ENCODE measurements at regions not wholly inside any gene's neighbourhood (a gene's known extent, or its start where the extent isn't known, plus 50 kb on each side); places are given as distances from the start of the nearest gene placed in this dataset.
"Not testable (repeated sequence)": the region's sequence is repeated elsewhere in the genome, so short reads cannot be mapped to it uniquely, and the experiment has no call there.

DNA sequence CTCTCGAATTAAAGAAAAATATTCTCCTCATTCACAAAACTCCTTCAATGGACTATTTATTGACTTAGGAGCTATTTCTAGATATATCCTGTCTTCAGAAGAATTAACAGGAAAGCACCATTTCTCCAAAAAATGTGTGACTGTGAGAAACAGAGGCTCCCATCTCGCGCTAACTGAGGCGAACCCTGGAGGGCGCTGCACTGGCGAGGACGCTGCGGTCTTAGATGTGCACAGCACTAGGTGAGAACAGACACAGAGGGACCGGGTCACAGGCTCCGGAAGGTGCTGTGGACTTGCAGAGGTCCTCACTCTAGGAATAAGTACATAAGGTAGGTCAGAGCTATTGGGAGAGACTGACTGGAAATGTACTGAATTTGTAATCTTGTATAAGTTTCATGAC, 229.7 kb upstream of the SLC35G4 start:
- no peak for DNase-seq

DNA sequence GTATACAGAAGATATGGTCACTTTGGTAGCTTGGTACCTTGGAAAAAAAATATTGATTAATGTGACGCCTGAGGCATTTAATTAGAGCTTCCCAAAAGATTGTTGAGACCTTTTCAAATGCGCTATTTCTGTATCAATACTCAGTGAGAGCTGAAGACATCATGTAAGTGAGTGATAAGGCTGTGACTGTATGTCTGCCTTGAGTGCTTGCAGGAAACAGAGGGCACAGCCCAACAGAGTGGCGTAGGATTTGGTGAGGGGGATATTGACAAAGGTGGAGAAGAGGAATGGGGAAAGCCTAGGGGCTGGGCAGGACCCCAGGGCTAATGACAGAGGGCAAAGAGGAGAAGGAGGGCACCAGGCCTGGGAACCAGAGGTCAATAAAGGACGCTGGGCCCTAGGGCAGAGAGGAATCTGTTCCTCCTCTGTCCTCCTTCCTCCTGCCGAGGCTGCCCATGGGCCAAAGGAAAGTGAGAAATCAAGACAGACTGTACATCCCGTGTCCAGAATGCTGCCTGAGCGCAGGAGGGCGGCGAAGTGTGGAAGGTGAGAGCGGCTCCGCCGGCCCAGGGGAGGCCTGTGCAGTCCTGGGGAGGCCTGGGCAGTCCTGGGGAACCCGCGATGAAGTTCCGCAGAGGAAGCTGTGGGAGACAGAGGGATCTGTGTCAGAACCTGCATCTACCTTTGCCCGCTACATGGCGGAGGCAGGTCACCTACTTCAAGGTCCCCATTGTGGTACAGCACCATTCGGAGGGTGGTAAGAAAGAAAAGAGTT, 228.6 kb upstream of the PIEZO2 start:
- DNase-seq, result no peak

DNA sequence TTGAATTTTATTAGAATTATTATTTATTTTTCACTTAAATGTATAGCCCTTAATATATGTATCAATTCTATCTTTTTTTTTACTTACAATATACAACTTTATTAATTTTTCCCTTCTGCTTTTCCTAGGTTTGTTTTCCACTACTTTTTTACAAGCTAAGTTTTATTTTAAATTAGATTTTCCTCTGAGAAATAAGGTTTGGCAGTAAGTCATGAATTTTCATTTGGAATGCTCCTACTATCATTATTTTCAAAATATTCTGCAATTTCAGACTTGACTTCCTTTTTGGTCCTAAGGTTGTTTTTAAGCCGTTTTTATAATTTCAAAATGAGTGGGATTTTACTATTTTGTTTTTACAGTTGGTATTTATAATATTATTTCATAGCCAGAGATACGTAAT, 222.8 kb upstream of the PIEZO2 start:
- no peak for DNase-seq

DNA sequence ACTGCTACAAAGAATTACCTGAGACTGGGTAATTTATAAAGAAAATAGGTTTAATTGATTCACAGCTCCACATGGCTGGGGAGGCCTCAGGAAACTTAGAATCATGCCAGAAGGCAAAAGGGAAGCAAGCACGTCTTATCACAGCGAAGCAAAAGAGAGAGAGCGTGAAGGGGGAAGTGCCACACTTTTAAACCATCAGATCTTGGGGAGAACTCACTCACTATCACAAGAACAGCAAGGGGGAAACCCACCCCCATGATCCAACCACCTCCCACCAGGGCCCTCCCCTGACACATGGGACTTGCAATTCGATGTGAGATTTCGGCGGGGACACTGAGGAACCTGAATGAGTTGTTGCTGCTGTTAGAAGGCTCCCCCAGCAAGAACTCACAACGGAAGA, 220.2 kb upstream of the PIEZO2 start:
- DNase-seq, result no peak

DNA sequence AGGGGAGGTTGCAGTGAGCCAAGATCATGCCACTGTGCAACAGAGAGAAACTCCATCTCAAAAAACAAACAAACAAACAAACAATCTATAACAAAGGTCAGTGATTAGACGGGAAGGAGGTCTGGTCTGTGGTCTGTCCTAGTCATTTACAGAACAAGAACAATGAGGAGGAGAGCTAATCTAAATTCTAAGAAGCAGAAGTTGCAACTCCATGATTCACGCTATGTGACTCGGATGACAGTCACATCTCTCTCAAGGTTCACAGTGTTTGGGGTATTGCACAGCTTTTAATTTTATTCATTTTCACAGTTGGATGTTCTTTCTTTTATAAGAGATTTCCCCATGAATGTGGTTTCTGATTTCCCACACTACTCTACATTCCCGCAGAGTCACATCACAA, 218.7 kb upstream of the PIEZO2 start:
- DNase-seq, result no peak

DNA sequence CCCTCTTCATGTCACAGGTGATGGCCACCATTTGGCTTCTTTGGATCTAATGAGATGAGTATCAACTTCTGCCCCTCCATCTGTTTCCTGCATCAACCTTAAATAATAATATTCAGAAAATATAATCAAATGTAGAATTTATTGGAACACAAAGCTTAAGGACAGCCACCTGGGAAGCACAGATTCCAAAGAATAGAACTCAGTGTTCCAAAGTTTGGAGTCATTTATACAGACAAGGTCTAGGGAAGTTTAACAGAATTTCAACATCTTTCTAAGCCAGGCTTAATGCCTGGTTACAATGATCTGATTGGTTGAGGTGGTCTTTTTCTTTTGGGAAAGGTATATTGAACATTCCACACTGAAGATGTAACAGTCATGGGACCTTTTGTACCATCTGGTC, 218.0 kb upstream of the PIEZO2 start:
- DNase-seq, result no peak

DNA sequence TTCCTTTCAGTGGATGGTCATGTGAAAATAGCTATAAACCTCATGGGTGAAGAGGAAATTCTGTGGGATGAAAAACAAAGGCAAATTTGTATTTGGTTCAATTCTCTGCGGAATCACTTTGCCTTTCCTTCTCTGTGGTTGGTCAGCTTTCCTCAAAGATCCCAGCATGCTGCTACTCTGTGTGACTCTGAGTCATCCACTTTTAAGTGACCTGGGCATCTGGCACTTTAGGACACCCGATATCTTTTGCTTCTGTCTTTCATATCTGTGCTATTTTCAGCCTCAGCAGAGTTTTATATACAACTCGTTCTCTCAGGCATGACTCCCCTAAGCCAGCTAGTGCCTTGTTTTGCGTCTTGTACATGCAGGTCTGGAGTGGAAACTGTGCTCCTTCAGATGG, 217.0 kb upstream of the PIEZO2 start:
- no peak for DNase-seq

DNA sequence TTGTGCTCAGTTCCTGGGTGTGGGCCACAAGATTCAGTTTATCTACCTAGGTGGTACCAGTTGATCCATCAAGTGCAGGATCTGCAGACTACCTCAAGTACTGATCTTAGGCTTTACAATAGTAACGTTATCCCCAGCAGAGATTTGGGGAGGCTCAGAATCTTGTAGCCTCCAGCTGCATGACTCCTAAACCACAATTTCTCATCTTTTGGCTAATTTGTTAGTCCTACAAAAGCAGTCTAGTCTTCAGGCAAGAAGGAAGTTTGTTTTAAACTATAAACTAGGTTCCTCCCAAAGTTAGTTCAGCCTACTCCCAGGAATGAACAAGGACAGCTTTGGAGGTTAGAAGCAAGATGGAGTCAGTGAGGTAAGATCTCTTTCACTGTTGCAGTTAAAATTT, 213.5 kb upstream of the PIEZO2 start:
- no peak for DNase-seq

DNA sequence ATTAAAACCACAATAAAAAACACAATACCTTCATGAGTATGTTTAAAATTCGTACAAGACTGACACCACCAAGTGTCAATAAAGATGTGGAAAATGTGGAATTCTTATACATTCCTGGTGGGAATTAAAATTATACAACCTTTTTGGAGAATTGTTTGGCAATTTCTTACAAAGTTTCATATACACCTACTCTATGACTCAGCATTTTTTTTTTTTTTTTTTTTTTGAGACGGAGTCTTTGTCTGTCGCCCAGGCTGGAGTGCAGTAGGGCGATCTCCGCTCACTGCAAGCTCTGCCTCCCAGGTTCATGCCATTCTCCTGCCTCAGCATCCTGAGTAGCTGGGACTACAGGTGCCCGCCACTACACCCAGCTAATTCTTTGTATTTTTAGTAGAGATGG, 212.5 kb upstream of the PIEZO2 start:
- not testable (repeated sequence) for DNase-seq

DNA sequence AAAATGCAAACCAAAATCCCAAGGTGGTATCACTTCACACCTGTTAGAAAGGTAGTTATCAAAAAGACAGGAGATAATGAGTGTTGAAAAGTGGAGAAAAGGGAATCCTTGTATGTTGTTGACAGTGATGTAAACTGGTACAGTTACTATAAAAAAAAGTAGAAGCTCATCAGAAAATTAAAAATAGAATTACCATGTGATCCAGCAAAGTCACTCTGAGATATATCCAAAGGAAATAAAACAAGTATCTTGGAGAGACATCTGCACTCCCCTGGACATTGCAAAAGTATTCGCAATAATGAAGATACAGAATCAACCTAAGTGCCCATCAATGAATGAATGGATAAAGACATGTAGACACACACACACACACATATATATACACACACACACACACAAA, 208.3 kb upstream of the PIEZO2 start:
- DNase-seq, result no peak

DNA sequence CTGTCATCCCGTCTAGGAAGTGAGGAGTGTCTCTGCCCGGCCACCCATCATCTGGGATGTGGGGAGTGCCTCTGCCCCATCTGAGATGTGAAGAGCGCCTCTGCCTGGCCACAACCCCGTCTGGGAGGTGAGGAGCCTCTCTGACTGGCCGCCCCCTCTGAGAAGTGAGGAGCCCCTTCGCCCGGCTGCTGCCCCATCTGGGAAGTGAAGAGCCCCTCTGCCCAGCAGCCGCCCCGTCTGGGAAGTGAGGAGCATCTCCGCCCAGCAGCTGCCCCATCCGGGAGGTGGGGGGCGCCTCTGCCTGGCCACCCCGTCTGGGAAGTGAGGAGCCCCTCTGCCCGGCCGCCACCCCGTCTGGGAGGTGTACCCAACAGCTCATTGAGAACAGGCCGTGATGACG, 195.2 kb upstream of the PIEZO2 start:
- not testable (repeated sequence) for DNase-seq

DNA sequence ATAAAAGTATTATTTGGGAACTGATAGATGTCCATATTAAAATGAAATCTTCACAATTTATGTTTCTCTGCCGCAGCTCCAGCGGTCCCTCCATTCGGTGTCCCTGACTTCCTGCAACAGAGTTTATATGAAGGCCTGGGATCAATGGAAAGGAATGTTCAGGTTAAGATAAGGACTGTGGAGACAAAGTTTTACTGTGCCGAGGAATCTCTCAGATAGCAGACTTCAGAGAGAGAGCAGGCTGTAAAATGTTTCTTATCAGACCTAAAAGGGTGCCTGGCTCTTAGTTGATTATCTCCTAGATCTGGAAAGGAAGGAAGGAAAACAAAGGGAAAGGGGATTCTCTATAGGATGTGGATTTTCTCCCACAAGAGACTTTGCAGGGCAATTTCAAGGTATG, 193.7 kb upstream of the PIEZO2 start:
- DNase-seq, result no peak

DNA sequence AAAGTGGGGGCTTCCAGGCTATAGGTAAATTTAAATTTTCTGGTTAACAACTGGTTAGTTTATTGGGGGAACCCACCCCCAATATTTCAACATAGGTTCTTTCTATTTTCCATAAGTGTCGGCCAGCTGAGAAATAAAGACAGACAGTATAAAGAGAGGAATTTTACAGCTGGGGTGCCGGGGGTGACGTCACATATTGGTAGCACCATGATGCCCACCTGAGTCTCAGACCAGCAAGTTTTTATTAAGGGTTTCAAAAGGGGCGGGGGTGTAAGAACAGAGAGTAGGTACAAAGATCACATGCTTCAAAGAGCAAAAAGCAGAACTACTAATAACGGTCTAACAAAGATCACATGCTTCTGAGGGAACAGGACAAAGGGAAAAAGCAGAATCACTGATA, 192.7 kb upstream of the PIEZO2 start:
- not testable (repeated sequence) for DNase-seq

DNA sequence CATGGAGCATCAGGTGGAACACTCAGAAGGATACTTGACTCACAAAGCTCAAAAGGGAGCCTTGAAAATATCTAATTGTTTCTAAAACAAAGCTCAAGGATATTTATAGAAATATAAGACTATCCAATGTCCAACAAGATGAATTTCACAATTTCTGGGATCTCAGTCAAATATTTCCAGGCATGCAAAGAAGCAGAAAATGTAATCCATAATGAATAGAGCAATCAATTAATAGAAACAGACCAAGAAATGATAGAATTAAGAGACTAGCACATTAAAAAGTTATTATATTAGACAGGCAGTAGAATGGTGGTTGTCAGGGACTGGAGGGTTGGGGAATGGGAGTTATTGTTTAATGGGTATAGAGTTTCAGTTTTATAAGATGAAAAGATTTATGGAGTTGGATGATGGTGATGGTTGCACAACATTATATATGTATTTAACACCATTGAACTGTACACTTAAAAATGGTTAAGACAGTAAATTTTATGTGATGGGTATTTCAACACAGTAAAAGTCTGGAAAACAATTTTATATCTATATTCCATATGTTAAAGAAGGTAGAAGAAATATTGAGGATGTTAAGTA, 189.9 kb upstream of the PIEZO2 start:
- DNase-seq, result no peak

DNA sequence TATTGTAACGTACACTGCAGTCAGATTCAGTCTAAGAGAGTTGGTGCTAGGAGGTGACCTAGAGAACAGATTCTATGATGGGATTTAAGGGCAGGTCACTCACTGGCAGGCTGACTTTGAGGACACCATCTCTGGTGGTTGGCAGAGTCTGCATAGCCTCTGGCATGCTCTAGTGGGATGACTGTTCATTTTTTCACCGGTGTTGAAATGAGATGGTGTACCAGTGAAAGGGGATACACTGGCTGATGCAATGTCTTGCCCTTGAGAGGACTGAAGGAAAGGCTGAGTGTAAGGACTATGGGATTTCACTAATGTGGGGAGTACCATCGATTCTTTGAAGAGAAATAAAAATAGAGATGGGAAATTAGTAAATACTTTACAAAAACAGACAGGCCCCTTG, 186.9 kb upstream of the PIEZO2 start:
- DNase-seq, result no peak

DNA sequence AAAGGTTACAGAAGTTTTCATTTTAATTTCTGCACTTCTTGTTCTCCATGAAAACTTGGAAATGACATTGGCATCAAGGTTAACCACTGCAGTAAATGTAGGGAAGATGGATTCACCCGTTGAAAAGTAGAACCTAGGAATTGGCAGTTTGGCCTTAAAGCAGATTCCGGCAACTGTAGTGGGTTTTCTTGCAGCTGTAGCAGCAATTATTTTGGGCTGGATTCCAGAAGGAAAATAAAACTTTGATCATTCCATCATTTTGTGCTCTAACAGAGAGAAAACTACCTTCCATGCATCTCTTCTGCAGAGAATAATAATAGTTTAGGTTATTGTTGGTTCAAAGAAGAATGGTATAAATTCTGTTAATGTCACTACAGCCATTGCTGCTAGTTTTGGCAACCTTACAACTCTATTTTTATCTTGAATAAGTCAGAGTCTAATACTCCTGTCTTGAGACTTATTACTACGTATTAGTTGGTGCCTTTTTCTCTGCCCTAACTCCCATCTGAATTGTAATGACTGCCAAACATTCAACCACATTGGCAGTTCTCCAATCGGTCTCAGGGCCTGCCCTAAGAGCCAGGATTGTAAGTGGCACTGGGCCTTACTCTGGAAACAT, 178.1 kb upstream of the PIEZO2 start:
- DNase-seq, result no peak

DNA sequence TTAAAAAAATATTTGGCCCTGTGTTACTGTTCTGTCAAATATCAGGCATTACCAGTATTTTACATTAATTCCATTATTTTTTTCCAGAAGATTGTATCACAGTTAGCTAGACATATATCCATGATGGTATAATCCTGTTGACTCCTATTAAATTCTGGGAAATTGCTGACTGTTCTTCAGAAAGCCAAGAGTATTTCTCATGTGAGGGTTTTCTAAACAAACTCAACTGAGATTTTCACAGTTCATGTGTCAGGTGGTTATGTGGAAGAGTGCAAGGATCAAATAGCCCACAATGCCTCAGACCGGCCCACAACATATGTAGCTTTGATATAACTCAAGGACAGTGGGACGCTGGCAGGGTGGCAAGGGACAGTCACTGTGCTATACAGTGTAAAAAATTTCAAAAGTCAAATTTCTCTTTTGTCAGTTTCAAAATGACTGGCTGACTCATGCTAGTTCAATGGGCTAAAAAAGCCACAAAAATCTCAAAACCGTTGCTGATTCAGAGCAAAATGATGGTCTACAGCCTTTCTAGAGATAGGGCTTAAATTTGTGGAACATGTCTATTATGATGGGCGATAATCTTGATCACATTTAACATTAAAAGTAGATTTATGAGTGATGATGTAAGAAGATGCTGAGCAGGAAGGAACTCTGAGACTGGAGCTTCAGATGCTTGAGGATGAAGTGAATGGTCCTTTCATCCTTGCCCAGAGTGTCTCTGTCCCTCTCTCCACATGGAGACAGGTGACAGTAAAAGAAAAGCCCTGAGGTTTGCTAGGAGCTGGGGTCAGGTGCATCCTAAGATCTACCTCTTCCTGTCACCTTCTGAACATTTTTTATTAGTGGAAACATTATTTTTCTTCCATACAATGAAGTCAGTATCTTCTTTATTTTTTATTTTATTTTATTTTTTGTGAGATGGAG, 175.8 kb upstream of the PIEZO2 start:
- no peak for DNase-seq

DNA sequence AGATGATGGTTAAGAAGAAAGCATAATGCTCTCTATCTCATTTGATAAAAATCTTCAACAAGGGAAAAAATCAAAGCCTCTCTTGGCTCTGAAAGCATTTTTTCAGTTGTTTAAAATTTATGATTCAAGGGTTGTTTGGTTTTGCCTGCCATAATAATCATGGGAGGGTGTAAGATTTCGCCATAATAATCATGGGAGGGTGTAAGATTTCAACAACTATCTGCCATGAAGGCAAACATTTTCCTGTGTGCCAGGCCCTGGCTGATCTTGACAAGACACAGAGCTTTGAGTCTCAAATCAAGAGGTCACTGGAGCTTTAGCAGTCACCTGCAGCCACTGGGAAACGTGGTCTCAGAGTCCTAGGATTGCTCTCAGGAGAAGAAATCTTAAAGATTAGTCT, 175.1 kb upstream of the PIEZO2 start:
- no peak for DNase-seq

DNA sequence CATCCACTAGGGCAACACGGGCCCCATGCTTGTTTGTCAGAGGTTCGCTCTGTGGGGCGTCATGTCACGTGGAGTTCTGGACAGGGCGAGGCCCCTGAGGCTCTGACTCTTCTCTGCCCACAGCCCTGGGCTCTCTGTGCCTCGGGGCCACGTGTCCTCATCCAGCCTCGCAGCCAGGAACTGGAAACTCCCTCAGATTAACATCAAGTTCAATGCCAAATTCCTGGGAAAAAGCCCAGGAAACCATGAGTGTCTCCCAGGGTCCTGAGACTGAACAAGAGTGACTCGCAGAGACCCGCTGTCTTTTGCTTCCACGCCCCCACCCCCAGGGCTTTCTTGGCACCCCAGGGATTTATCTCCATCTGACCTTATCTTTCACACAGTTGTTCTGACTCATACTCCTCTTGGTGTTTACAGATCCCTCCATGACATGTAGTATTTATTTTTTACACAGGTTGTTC, 174.0 kb upstream of the PIEZO2 start:
- DNase-seq, result no peak

DNA sequence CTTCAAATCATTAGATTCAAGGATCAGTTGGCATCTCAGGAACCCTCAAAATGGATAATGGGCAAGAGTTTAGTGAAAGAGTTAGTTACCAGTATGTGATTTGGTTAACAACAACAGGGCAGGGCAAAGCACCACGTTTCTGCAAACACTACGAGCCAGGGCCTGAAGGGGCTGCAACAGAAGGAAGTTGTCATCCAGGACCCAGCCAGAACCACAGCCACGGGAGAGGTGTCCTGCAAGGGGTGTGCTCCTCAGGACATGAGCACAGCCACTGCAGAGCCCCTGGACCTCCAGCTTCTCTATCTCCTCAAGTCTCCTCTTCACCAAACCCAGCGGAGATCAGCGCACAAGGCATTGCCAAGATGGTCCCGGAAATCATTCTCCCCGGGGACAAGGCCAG, 173.3 kb upstream of the PIEZO2 start:
- no peak for DNase-seq

DNA sequence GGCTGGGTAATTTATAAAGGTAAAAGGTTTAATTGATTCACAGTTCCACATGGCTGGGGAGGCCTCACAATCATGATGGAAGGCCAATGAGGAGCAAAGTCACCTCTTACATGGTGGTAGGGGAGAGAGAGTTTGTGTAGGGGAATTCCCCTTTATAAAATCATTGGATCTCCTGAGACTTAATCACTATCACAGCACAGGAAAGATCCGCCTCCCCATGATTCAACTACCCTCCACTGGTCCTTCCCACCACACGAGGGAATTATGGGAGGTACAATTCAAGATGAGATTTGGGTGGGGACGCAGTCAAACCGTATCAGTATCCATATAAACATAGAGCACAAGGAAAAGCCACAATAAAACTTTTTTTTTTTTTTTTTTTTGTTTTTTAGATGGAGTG, 172.6 kb upstream of the PIEZO2 start:
- no peak for DNase-seq

DNA sequence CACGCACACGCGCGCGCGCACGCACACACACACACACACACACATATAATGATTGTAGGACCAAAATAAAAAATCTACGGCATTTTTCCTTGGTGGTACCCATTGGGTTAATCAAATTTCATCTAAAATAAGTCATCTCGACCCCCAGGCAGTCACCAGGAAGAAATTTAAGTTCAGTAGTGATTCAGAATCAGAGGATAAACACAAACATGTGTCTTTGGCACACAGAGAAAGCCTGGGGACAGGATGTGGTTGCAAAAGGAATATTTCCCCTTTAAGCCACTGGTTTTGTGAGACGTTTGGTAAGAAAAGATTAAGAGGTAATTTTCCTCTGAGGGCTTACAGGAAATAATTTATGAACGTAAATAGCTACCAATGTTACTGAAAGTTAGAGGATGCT, 171.6 kb upstream of the PIEZO2 start:
- no peak for DNase-seq

DNA sequence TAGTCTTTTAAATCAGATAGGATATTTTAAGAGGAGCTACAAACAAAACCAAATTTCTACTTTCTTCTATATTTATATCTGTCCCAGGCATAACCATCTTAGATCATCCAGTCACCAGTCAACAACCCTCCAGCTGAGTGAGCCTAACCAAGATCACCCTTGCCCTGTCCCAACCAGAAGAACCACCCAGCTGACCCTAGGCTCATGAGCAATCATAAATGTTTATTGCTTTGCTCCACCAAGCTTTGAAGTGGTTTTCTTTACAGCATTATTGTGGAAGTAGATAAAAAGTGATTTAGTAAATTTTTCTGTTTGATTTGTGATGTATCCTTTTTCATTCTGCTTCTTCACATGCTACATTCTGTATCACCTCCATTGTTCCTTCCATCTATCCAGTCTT, 167.2 kb upstream of the PIEZO2 start:
- DNase-seq, result no peak
